ENCODE measurements at regions not wholly inside any gene's neighbourhood (a gene's known extent, or its start where the extent isn't known, plus 50 kb on each side); places are given as distances from the start of the nearest gene placed in this dataset.

DNA sequence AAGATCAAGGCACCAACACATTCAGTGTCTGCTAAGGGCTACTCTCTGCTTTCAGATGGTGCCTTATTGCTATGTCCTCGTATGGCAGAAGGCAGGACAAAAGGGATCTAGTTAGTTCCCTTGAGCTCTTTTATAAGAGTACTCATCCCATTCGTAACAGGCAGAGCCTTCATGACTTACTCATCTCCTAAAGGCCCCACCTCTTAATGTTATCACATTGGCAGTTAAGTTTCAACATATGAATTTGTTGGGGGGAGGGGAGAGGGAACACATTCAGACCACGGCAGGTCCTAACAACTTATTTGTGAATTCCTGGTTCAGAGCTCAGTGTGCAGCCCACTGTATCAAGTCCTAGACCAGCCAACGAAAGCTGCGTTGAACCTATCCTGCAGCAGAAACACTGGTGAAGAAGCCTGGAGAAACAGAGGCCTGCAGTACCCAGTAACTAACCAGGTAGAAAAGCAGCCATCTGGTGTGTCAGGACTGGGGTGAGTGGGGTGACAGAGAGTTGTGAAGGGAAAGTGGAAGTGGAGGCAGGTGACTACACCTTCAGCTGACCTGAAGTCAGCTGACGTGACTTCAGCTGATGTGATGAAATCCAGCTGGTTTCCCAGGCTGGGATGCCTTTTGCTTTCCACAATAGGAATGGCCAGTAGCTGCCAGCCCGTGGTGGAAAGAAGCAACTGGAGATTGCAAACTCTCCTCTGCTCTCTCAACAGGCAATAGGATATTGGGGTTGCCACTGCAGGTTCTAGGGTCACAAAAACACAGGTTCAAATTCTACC, 101.6 kb upstream of the PLXNC1 start:
- TF ChIP-seq EP300 (IDR thresholded peaks at IDR 0.05) = no peak
- TF ChIP-seq, protein P1, sequence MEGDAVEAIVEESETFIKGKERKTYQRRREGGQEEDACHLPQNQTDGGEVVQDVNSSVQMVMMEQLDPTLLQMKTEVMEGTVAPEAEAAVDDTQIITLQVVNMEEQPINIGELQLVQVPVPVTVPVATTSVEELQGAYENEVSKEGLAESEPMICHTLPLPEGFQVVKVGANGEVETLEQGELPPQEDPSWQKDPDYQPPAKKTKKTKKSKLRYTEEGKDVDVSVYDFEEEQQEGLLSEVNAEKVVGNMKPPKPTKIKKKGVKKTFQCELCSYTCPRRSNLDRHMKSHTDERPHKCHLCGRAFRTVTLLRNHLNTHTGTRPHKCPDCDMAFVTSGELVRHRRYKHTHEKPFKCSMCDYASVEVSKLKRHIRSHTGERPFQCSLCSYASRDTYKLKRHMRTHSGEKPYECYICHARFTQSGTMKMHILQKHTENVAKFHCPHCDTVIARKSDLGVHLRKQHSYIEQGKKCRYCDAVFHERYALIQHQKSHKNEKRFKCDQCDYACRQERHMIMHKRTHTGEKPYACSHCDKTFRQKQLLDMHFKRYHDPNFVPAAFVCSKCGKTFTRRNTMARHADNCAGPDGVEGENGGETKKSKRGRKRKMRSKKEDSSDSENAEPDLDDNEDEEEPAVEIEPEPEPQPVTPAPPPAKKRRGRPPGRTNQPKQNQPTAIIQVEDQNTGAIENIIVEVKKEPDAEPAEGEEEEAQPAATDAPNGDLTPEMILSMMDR (IDR thresholded peaks at IDR 0.05) = no peak
